ENCODE measurements at regions not wholly inside any gene's neighbourhood (a gene's known extent, or its start where the extent isn't known, plus 50 kb on each side); places are given as distances from the start of the nearest gene placed in this dataset.

DNA sequence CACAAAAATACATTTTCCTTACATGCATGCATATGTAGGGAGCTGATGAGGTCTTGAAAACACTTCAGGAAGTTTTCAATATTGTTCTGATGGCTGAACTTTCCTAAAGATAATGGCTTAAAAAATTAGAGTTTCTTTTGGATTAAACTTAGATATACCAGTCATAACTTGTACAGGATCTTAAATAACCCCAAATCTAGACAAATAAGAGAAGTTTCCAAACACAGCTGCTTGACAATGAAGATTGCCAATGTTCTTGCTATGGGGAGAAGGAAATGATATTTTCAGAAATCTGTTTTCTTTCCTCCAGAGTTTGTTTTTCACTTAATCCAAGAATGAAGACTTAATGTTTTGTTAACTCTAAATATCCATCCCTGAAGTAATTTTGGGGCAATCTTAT lies 54.6 kb upstream of the SPTBN1 start:
- Histone ChIP-seq H3K27me3 (ENCODE audit: control insufficient read depth in 1 of 2, insufficient read depth in 2 of 2, low read length in 1 of 2) (peaks cover 0 to 2% of the 10 kb centered on the region in 2 donors), H3K27ac (ENCODE audit: low read depth in 1 of 2, low read length in 2 of 2) (no peak overlapping the region), H3K4me1 (ENCODE audit: control insufficient read depth in 1 of 2, insufficient read depth in 2 of 2, low read length in 2 of 2) (peaks cover 0 to 1% of the 10 kb centered on the region in 2 donors), H3K36me3 (ENCODE audit: control insufficient read depth in 1 of 2, insufficient read depth in 2 of 2, low read length in 1 of 2) (no peaks in the 10 kb centered on the region), H3K9me3 (ENCODE audit: control insufficient read depth, low read length) (no peaks in the 10 kb centered on the region), H3K4me3 (ENCODE audit: low read length in 2 of 2) (no peak overlapping the region)
- DNase-seq (no peak), ATAC-seq (ENCODE audit: low FRiP score) (no peak)
- intact Hi-C loops (cut with DNase I): no loop called here

- no peaks in the 10 kb centered on the region for H3K9me3 ChIP-seq (ENCODE audit: control insufficient read depth, low read length)
- ATAC-seq (ENCODE audit: low FRiP score): peak; percentile 46
- H3K27me3 ChIP-seq (ENCODE audit: control insufficient read depth in 1 of 2, insufficient read depth in 2 of 2, low read length in 1 of 2): peaks cover 0 to 1% of the 10 kb centered on the region in 2 donors
- WGBS, 2 donors: 66 to 75% methylated on average over 5 of the region's 5 CpGs
- H3K4me1 ChIP-seq (ENCODE audit: control insufficient read depth in 1 of 2, insufficient read depth in 2 of 2, low read length in 2 of 2): peaks cover 0 to 1% of the 10 kb centered on the region in 2 donors
- no peaks in the 10 kb centered on the region for H3K36me3 ChIP-seq (ENCODE audit: control insufficient read depth in 1 of 2, insufficient read depth in 2 of 2, low read length in 1 of 2)
- intact Hi-C loops (cut with DNase I): no loop called here
- peak in 1 of 2 donors; percentile 55 for DNase-seq
- no peak overlapping the region for H3K4me3 ChIP-seq (ENCODE audit: low read length in 2 of 2)
- H3K27ac ChIP-seq (ENCODE audit: low read depth in 1 of 2, low read length in 2 of 2): no peak overlapping the region
These were observed 53.8 kb upstream of the SPTBN1 start for GRCh38 chr2:54402350-54402749.

DNA sequence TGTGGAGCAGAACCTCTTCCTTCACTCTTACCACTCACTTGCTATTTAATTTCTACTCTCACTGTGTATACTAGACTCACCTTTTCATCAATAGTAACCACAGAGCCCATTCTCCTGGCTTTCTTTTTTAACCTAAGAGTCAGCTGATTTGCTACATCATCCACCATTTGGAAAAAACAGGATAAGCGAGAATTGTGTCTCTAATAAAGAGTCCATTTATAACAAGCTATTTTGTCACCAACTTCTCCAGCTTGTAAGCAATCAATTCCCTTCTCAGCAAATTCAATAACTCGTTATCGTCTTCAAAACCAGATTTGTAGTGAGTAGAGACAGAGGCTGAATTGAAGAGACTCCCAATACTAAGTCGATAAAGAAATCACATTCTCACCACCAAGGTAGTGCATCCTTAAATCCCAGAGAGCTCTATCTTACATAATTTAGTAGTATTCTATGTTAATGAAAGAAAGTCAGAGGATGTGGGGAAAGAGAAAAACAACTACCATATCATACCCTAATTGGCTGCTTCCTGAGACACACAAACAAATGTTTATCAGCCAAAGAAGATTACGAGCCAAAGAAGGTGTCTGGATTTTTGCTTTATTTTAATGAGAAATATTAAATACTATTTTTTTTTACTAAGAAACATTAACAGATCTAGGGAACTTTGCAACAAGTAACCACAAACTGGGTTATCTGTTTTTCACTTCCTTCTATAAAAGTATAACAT lies 52.5 kb upstream of the SPTBN1 start:
- DNase-seq (no peak), ATAC-seq (ENCODE audit: low FRiP score) (no peak)
- Histone ChIP-seq H3K27ac (ENCODE audit: low read depth in 1 of 2, low read length in 2 of 2) (no peak overlapping the region), H3K4me1 (ENCODE audit: control insufficient read depth in 1 of 2, insufficient read depth in 2 of 2, low read length in 2 of 2) (peaks cover 0 to 1% of the 10 kb centered on the region in 2 donors), H3K4me3 (ENCODE audit: low read length in 2 of 2) (no peak overlapping the region), H3K27me3 (ENCODE audit: control insufficient read depth in 1 of 2, insufficient read depth in 2 of 2, low read length in 1 of 2) (no peaks in the 10 kb centered on the region), H3K36me3 (ENCODE audit: control insufficient read depth in 1 of 2, insufficient read depth in 2 of 2, low read length in 1 of 2) (no peaks in the 10 kb centered on the region), H3K9me3 (ENCODE audit: control insufficient read depth, low read length) (no peaks in the 10 kb centered on the region)
- 90 to 96% methylated on average over 5 of the region's 5 CpGs for WGBS, 2 donors
- intact Hi-C loops (cut with DNase I): no loop called here

DNA sequence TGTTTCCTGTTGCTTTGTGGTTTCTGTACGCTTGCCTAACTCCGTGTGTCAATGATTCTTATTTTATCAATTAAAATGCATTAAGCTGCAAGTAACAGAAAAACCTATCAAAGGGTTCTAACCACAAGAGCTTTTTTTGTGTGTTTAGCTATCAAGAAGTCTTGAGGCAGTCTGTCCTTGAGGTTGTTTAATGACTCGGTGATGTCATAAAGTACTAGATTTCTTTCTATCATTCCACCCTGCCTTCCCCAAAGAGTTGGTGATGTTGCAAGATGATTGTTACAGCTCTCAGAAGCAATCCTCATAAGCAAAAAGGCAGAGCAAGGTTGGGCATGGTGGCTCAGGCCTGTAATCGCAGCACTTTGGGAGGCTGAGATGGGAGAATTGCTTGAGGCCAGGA lies 51.9 kb upstream of the SPTBN1 start:
- Histone ChIP-seq H3K36me3 (ENCODE audit: control insufficient read depth in 1 of 2, insufficient read depth in 2 of 2, low read length in 1 of 2) (no peaks in the 10 kb centered on the region), H3K9me3 (ENCODE audit: control insufficient read depth, low read length) (no peaks in the 10 kb centered on the region), H3K4me3 (ENCODE audit: low read length in 2 of 2) (no peak overlapping the region), H3K27me3 (ENCODE audit: control insufficient read depth in 1 of 2, insufficient read depth in 2 of 2, low read length in 1 of 2) (no peaks in the 10 kb centered on the region), H3K27ac (ENCODE audit: low read depth in 1 of 2, low read length in 2 of 2) (no peak overlapping the region), H3K4me1 (ENCODE audit: control insufficient read depth in 1 of 2, insufficient read depth in 2 of 2, low read length in 2 of 2) (peaks cover 0 to 1% of the 10 kb centered on the region in 2 donors)
- WGBS, 2 donors: 95 to 97% methylated on average over 4 of the region's 4 CpGs
- no peak for ATAC-seq (ENCODE audit: low FRiP score)
- intact Hi-C loops (cut with DNase I): no loop called here
- DNase-seq: no peak

DNA sequence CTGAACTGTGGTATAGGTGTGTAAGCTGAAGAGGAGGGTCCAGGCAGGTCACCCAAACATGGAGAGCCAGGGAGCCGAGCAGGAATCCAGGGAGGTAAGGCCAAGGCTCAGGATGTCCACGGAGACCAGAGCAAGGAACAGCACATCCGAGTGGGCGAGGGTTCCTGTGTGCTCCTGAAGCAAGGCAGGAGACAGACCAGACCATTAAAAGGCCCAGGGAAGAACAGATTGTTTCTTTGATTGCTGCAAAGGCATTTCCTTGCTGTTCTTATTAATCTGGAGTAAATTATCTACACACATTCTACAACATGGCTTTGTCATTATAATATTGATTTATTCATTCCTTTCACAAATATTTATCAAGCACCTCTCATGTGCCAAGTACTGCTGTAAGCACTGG lies 50.1 kb upstream of the SPTBN1 start:
- intact Hi-C loops (cut with DNase I): no loop called here
- Histone ChIP-seq H3K4me3 (ENCODE audit: low read length in 2 of 2) (no peak overlapping the region), H3K4me1 (ENCODE audit: control insufficient read depth in 1 of 2, insufficient read depth in 2 of 2, low read length in 2 of 2) (peaks cover 0 to 1% of the 10 kb centered on the region in 2 donors), H3K9me3 (ENCODE audit: control insufficient read depth, low read length) (no peaks in the 10 kb centered on the region), H3K27me3 (ENCODE audit: control insufficient read depth in 1 of 2, insufficient read depth in 2 of 2, low read length in 1 of 2) (no peaks in the 10 kb centered on the region), H3K36me3 (ENCODE audit: control insufficient read depth in 1 of 2, insufficient read depth in 2 of 2, low read length in 1 of 2) (no peaks in the 10 kb centered on the region), H3K27ac (ENCODE audit: low read depth in 1 of 2, low read length in 2 of 2) (no peak overlapping the region)
- WGBS, 2 donors: 84 to 86% methylated on average over 4 of the region's 4 CpGs
- ATAC-seq (ENCODE audit: low FRiP score) (no peak), DNase-seq (no peak)
